ENCODE measurements at regions not wholly inside any gene's neighbourhood (a gene's known extent, or its start where the extent isn't known, plus 50 kb on each side); places are given as distances from the start of the nearest gene placed in this dataset.

DNA sequence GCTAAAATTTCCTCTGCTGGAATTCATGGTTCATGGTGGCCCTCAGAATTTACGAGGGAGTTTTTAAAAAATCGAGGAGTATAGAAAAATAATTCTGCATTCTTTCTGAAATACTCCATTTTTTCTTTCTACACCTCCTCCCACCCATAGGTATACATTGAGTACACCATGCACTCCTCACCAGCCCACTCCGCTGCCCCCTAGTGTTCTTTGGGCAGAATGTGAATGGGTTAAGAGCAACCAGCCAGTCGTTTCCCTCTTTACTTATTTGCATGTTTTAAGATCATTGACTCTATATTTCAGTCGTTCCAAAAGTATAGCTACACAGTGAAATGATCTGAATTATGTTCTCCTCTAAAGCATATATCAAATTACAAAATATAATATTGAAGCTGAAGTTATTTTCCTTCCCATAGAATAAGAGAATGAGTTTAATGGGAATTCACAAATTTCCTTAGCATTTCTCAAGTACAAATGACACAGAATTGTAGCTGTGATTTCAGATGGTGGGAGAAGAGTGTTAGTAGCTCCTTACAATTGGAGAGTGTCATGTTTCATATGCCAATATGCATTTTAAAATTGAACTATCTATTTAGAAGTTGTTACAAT is 977.7 kb upstream of the SLC35B3 start:
- H3K36me3 ChIP-seq (ENCODE audit: control insufficient read depth in 2 of 2, extremely low read depth in 1 of 2, insufficient read depth in 2 of 2, low read length in 2 of 2) = no peaks in the 10 kb centered on the region
- H3K27ac ChIP-seq (ENCODE audit: insufficient read depth, low read depth, low read length) = no peak overlapping the region
- peaks cover 2% of the 10 kb centered on the region for H3K9me3 ChIP-seq (replicated peaks; ENCODE audit: control insufficient read depth, insufficient read depth, low read length)
- no peaks in the 10 kb centered on the region for H3K4me1 ChIP-seq (ENCODE audit: control insufficient read depth, extremely low read depth, insufficient read depth, low read length)
- TF ChIP-seq, protein P1, sequence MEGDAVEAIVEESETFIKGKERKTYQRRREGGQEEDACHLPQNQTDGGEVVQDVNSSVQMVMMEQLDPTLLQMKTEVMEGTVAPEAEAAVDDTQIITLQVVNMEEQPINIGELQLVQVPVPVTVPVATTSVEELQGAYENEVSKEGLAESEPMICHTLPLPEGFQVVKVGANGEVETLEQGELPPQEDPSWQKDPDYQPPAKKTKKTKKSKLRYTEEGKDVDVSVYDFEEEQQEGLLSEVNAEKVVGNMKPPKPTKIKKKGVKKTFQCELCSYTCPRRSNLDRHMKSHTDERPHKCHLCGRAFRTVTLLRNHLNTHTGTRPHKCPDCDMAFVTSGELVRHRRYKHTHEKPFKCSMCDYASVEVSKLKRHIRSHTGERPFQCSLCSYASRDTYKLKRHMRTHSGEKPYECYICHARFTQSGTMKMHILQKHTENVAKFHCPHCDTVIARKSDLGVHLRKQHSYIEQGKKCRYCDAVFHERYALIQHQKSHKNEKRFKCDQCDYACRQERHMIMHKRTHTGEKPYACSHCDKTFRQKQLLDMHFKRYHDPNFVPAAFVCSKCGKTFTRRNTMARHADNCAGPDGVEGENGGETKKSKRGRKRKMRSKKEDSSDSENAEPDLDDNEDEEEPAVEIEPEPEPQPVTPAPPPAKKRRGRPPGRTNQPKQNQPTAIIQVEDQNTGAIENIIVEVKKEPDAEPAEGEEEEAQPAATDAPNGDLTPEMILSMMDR (IDR thresholded peaks at IDR 0.05; ENCODE audit: extremely low read depth in 1 of 2, insufficient read depth in 1 of 2, low read depth in 1 of 2, low read length in 2 of 2) = peak in 1 of 2 donors; percentile 36
- no peak for TF ChIP-seq JUN (IDR thresholded peaks at IDR 0.05; ENCODE audit: borderline replicate concordance, insufficient read depth, insufficient read length, low read depth)
- BruUV-seq (replicated peaks) = no TSS peak
- dilution Hi-C loops (cut with MboI; ENCODE audit: extremely low pct_ligation_motif_present, low sequenced_read_pairs) = no loop called here
- no peaks in the 10 kb centered on the region for H4K20me1 ChIP-seq (replicated peaks; ENCODE audit: control insufficient read depth, extremely low read depth, insufficient read depth, low read length)
- no peaks in the 10 kb centered on the region for H3K79me2 ChIP-seq (ENCODE audit: control insufficient read depth, insufficient read depth, low read length)
- FAIRE-seq = no peak
- H3K9me1 ChIP-seq (replicated peaks; ENCODE audit: control insufficient read depth, extremely low read depth, insufficient read depth, low read length) = no peaks in the 10 kb centered on the region
- H3K27me3 ChIP-seq (ENCODE audit: control insufficient read depth in 2 of 2, insufficient read depth in 2 of 2, low read length in 2 of 2) = no peaks in the 10 kb centered on the region
- no peak for DNase-seq (ENCODE audit: low read depth, low spot score)
- H3K4me2 ChIP-seq (ENCODE audit: insufficient read depth, low read length) = no peak overlapping the region
- no peak overlapping the region for H3K4me3 ChIP-seq (replicated peaks in 1 of 3; ENCODE audit: insufficient read depth in 1 of 3, low read depth in 1 of 3, low read length in 3 of 3)
- H2AFZ ChIP-seq (ENCODE audit: low read depth, low read length) = no peak overlapping the region
- POLR2A ChIA-PET = no interaction called here
- CTCF ChIA-PET = interaction anchor here (0.6 to 1.4 kb wide), 2 partner anchors 9 to 12 kb away, joined by 3 to 6 read pairs; no protein-coding TSS in a partner anchor
- H3K9ac ChIP-seq (replicated peaks; ENCODE audit: extremely low read depth, insufficient read depth, low read length) = no peak overlapping the region
- intact Hi-C loops (cut with micrococcal nuclease) = no loop called here

DNA sequence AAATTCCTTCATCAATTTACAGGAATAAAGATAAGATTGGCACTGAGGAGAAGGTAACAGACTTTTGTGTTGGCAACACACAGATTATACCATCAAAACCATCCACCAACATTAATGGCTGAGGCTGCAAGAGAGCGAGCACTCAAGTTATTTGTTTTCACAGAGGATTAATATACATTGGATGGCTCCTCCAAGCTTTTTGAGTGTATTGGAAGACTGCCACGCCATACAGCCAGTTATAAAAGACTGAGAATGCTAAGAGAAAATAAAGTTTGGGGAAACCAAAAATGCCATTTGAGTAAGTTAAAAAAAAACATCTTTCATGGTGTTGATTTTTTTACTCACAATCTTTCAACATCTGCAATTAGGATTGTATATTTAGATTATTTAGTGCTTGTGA is 973.8 kb upstream of the SLC35B3 start:
- Histone ChIP-seq H3K27me3 (ENCODE audit: control insufficient read depth in 2 of 2, insufficient read depth in 2 of 2, low read length in 2 of 2) (no peaks in the 10 kb centered on the region), H3K79me2 (ENCODE audit: control insufficient read depth, insufficient read depth, low read length) (no peaks in the 10 kb centered on the region), H3K9me1 (replicated peaks; ENCODE audit: control insufficient read depth, extremely low read depth, insufficient read depth, low read length) (no peaks in the 10 kb centered on the region), H3K4me3 (replicated peaks in 1 of 3; ENCODE audit: insufficient read depth in 1 of 3, low read depth in 1 of 3, low read length in 3 of 3) (no peak overlapping the region), H4K20me1 (replicated peaks; ENCODE audit: control insufficient read depth, extremely low read depth, insufficient read depth, low read length) (no peaks in the 10 kb centered on the region), H3K9ac (replicated peaks; ENCODE audit: extremely low read depth, insufficient read depth, low read length) (no peak overlapping the region), H3K36me3 (ENCODE audit: control insufficient read depth in 2 of 2, extremely low read depth in 1 of 2, insufficient read depth in 2 of 2, low read length in 2 of 2) (no peaks in the 10 kb centered on the region), H3K4me1 (ENCODE audit: control insufficient read depth, extremely low read depth, insufficient read depth, low read length) (no peaks in the 10 kb centered on the region), H3K9me3 (replicated peaks; ENCODE audit: control insufficient read depth, insufficient read depth, low read length) (peaks cover 2% of the 10 kb centered on the region), H3K4me2 (ENCODE audit: insufficient read depth, low read length) (no peak overlapping the region), H3K27ac (ENCODE audit: insufficient read depth, low read depth, low read length) (no peak overlapping the region), H2AFZ (ENCODE audit: low read depth, low read length) (no peak overlapping the region)
- intact Hi-C loops (cut with micrococcal nuclease) = no loop called here
- TF ChIP-seq POLR2A (IDR thresholded peaks at IDR 0.05; ENCODE audit: low read depth, low read length) = no peak
- TF ChIP-seq MYC (IDR thresholded peaks at IDR 0.05; ENCODE audit: low read depth, low read length) = no peak
- TF ChIP-seq GATA2 (IDR thresholded peaks at IDR 0.05; ENCODE audit: insufficient read depth, insufficient read length, low read depth, low read length) = no peak
- TF ChIP-seq EZH2 (IDR thresholded peaks at IDR 0.05; ENCODE audit: borderline replicate concordance, low read depth, low read length, severe bottlenecking) = no peak
- TF ChIP-seq, protein P1 (IDR thresholded peaks at IDR 0.05; ENCODE audit: extremely low read depth in 1 of 2, insufficient read depth in 1 of 2, low read depth in 1 of 2, low read length in 2 of 2) = no peak
- TF ChIP-seq FOS (IDR thresholded peaks at IDR 0.05; ENCODE audit: borderline replicate concordance, insufficient read depth, low read length) = no peak
- no peak for TF ChIP-seq JUN (IDR thresholded peaks at IDR 0.05; ENCODE audit: borderline replicate concordance, insufficient read depth, insufficient read length, low read depth)
- TF ChIP-seq POLR2AphosphoS5 (IDR thresholded peaks at IDR 0.05; ENCODE audit: insufficient read depth, low read depth, low read length) = no peak
- no peak for TF ChIP-seq MAX (IDR thresholded peaks at IDR 0.05; ENCODE audit: insufficient read depth, insufficient read length)
- DNase-seq (ENCODE audit: low read depth, low spot score) (no peak), FAIRE-seq (no peak)
- dilution Hi-C loops (cut with MboI; ENCODE audit: extremely low pct_ligation_motif_present, low sequenced_read_pairs) = no loop called here
- ChIA-PET POLR2A (no interaction called here), CTCF (interaction anchor here (0.6 kb wide), 1 partner anchor 1015 kb away, joined by 3 read pairs; no protein-coding TSS in a partner anchor)
- no TSS peak for BruUV-seq (replicated peaks)
